Gastrocnemius medialis (tissue), 4 donors: ENCODE measurements at regions not wholly inside any gene's neighbourhood (a gene's known extent, or its start where the extent isn't known, plus 50 kb on each side); places are given as distances from the start of the nearest gene placed in this dataset.

ENCODE experiments used
- ATAC-seq, 2 donors: fragments of 150-250 bp; one replicate each; pipeline ENCODE4 v1.9.1; 2016
- DNase-seq, 2 donors: peaks; one replicate each; pipeline ENCODE4 v3.0.0-alpha.2; 2019
- H3K27ac ChIP-seq, 4 donors: fragments of 200-600 bp; sonication (generic); 1 replicate in 1 of 4; 2 replicates in 3 of 4; pipeline ENCODE4 v1.5.1; 2016 to 2018; ENCODE audit warnings: mild to moderate bottlenecking in 2 of 4, moderate library complexity in 1 of 4
- H3K27me3 ChIP-seq, 3 donors: fragments of 200-600 bp; sonication (generic) in 2 of 3; 1 replicate in 1 of 3; 2 replicates in 2 of 3; pipeline versions ENCODE4 v1.5.1 to v1.6.0; 2016 to 2019; ENCODE audit warnings: mild to moderate bottlenecking in 1 of 3, moderate library complexity in 1 of 3
- H3K36me3 ChIP-seq, 2 donors: fragments of 200-600 bp; sonication (generic) in 1 of 2; one replicate each; pipeline ENCODE4 v1.5.1; 2017 to 2018
- H3K4me1 ChIP-seq, 2 donors: fragments of 200-600 bp; sonication (generic) in 1 of 2; one replicate each; pipeline ENCODE4 v1.5.1; 2016 to 2017; ENCODE audit warnings: mild to moderate bottlenecking in 2 of 2
- H3K4me3 ChIP-seq, 4 donors: fragments of 200-600 bp; sonication (generic) in 3 of 4; 1 replicate in 1 of 4; 2 replicates in 3 of 4; pipeline ENCODE4 v1.5.1; 2016 to 2019; ENCODE audit warnings: mild to moderate bottlenecking in 2 of 4
- H3K9me3 ChIP-seq, 3 donors: fragments of 200-600 bp; sonication (generic) in 2 of 3; 1 replicate in 1 of 3; 2 replicates in 2 of 3; pipeline ENCODE4 v1.5.1; 2016 to 2019
- POLR2A ChIP-seq, 2 donors: fragments of 450-650 bp; IDR thresholded peaks; one replicate each; pipeline ENCODE4 v1.6.1; 2017; ENCODE audit warnings: antibody characterized with exemption in 2 of 2, mild to moderate bottlenecking in 2 of 2, moderate library complexity in 2 of 2
- in situ Hi-C, 4 donors: fragments of 200-750 bp; cut with MboI; loops; one replicate each; pipeline versions ENCODE4 v1.15.0 to v1.8.0; 2017; ENCODE audit warnings: low sequenced_read_pairs in 4 of 4
- intact Hi-C: fragments of 100-400 bp; cut with DNase I; formaldehyde crosslinking; loops from one replicate; pipeline ENCODE4 v1.15.1; 2023; ENCODE audit warnings: low total_unique reads
- TF ChIP-seq, protein P1 (sequence below), 5 experiments: fragments of 450-650 bp in 3 of 5; fragments of 200-600 bp in 2 of 5; sonication (generic) in 2 of 5; IDR thresholded peaks in 4 of 5; conservative IDR thresholded peaks in 1 of 5; 1 replicate in 4 of 5; 2 replicates in 1 of 5; pipeline ENCODE4 v1.5.1; 2016 to 2019; ENCODE audit warnings: antibody characterized with exemption in 5 of 5, mild to moderate bottlenecking in 3 of 5, moderate library complexity in 3 of 5

- Histone ChIP-seq H3K4me1 (no peaks in the 10 kb centered on the region), H3K4me3 (no peak overlapping the region), H3K9me3 (no peaks in the 10 kb centered on the region), H3K27me3 (no peaks in the 10 kb centered on the region), H3K27ac (no peak overlapping the region), H3K36me3 (no peaks in the 10 kb centered on the region)
- TF ChIP-seq, protein P1, sequence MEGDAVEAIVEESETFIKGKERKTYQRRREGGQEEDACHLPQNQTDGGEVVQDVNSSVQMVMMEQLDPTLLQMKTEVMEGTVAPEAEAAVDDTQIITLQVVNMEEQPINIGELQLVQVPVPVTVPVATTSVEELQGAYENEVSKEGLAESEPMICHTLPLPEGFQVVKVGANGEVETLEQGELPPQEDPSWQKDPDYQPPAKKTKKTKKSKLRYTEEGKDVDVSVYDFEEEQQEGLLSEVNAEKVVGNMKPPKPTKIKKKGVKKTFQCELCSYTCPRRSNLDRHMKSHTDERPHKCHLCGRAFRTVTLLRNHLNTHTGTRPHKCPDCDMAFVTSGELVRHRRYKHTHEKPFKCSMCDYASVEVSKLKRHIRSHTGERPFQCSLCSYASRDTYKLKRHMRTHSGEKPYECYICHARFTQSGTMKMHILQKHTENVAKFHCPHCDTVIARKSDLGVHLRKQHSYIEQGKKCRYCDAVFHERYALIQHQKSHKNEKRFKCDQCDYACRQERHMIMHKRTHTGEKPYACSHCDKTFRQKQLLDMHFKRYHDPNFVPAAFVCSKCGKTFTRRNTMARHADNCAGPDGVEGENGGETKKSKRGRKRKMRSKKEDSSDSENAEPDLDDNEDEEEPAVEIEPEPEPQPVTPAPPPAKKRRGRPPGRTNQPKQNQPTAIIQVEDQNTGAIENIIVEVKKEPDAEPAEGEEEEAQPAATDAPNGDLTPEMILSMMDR (IDR thresholded peaks at IDR 0.05 in 4 of 5, conservative IDR thresholded peaks at IDR 0.05 in 1 of 5), result no peak
- TF ChIP-seq POLR2A (IDR thresholded peaks at IDR 0.05), result no peak
- in situ Hi-C loops (no loop called here), intact Hi-C loops (no loop called here)
- no peak for ATAC-seq
- no peak for DNase-seq
These were observed 1314.7 kb downstream of the FSTL5 start for GRCh38 chr4:160848901-160849760.

- H3K36me3 ChIP-seq, result no peaks in the 10 kb centered on the region
- ATAC-seq (no peak), DNase-seq (no peak)
- in situ Hi-C loops (no loop called here), intact Hi-C loops (no loop called here)
- no peak overlapping the region for H3K4me3 ChIP-seq
- H3K4me1 ChIP-seq, result no peaks in the 10 kb centered on the region
- H3K27me3 ChIP-seq, result no peaks in the 10 kb centered on the region
- TF ChIP-seq, protein P1 (IDR thresholded peaks at IDR 0.05 in 4 of 5, conservative IDR thresholded peaks at IDR 0.05 in 1 of 5), result no peak
- no peak for TF ChIP-seq POLR2A (IDR thresholded peaks at IDR 0.05)
- no peaks in the 10 kb centered on the region for H3K9me3 ChIP-seq
- no peak overlapping the region for H3K27ac ChIP-seq
These were observed 1299.5 kb downstream of the FSTL5 start for GRCh38 chr4:160864253-160864652.

DNA sequence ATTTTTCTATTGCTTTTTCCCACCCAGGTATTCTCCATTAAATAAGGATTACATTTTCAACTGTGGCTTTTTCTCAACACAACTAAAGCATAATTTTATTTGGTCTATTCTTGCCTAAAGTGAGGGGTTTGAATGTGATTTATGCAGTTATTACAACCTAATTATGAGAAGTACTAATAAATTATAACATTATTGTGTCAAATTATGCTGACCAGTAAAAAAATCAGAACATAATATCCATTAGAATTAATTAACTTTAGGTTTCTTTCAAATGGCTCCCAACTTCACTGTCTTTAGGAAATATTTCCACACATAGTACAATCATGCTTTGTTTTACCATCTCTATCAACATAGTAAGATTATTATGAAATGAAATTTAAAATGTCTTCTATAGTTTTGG is 1293.9 kb downstream of the FSTL5 start:
- Histone ChIP-seq H3K27ac (no peak overlapping the region), H3K36me3 (no peaks in the 10 kb centered on the region), H3K9me3 (no peaks in the 10 kb centered on the region), H3K27me3 (no peaks in the 10 kb centered on the region), H3K4me1 (no peaks in the 10 kb centered on the region), H3K4me3 (no peak overlapping the region)
- no peak for ATAC-seq
- DNase-seq, result no peak
- in situ Hi-C loops, result no loop called here
- intact Hi-C loops, result no loop called here
- TF ChIP-seq, protein P1 (IDR thresholded peaks at IDR 0.05 in 4 of 5, conservative IDR thresholded peaks at IDR 0.05 in 1 of 5), result no peak
- TF ChIP-seq POLR2A (IDR thresholded peaks at IDR 0.05), result no peak

GRCh38 chr4:160872491-160872890 is 1291.3 kb downstream of the FSTL5 start:
- ATAC-seq, result no peak
- no peak overlapping the region for H3K27ac ChIP-seq
- intact Hi-C loops, result no loop called here
- no peaks in the 10 kb centered on the region for H3K9me3 ChIP-seq
- no peak for TF ChIP-seq POLR2A (IDR thresholded peaks at IDR 0.05)
- TF ChIP-seq, protein P1 (IDR thresholded peaks at IDR 0.05 in 4 of 5, conservative IDR thresholded peaks at IDR 0.05 in 1 of 5), result no peak
- no peaks in the 10 kb centered on the region for H3K27me3 ChIP-seq
- H3K4me3 ChIP-seq, result no peak overlapping the region
- no peaks in the 10 kb centered on the region for H3K4me1 ChIP-seq
- H3K36me3 ChIP-seq, result no peaks in the 10 kb centered on the region
- in situ Hi-C loops, result no loop called here
- no peak for DNase-seq
